ENCODE measurements at regions not wholly inside any gene's neighbourhood (a gene's known extent, or its start where the extent isn't known, plus 50 kb on each side); places are given as distances from the start of the nearest gene placed in this dataset.

- TF ChIP-seq CTCF (IDR thresholded peaks at IDR 0.05; ENCODE audit: borderline replicate concordance, extremely low read depth, low read length, poor library complexity, severe bottlenecking) (no peak), EZH2 (IDR thresholded peaks at IDR 0.05; ENCODE audit: borderline replicate concordance, low read depth, low read length, severe bottlenecking) (no peak)
These were observed 65.7 kb upstream of the CCDC196 start for GRCh38 chr14:66420251-66421006.
